HS-5 (cell line): ENCODE measurements at regions not wholly inside any gene's neighbourhood (a gene's known extent, or its start where the extent isn't known, plus 50 kb on each side); places are given as distances from the start of the nearest gene placed in this dataset.
"Not testable (repeated sequence)": the region's sequence is repeated elsewhere in the genome, so short reads cannot be mapped to it uniquely, and the experiment has no call there.

ENCODE experiments used
- DNase-seq: peaks from one replicate; pipeline ENCODE4 v3.0.0-alpha.2; 2012; ENCODE audit warnings: low read depth

DNA sequence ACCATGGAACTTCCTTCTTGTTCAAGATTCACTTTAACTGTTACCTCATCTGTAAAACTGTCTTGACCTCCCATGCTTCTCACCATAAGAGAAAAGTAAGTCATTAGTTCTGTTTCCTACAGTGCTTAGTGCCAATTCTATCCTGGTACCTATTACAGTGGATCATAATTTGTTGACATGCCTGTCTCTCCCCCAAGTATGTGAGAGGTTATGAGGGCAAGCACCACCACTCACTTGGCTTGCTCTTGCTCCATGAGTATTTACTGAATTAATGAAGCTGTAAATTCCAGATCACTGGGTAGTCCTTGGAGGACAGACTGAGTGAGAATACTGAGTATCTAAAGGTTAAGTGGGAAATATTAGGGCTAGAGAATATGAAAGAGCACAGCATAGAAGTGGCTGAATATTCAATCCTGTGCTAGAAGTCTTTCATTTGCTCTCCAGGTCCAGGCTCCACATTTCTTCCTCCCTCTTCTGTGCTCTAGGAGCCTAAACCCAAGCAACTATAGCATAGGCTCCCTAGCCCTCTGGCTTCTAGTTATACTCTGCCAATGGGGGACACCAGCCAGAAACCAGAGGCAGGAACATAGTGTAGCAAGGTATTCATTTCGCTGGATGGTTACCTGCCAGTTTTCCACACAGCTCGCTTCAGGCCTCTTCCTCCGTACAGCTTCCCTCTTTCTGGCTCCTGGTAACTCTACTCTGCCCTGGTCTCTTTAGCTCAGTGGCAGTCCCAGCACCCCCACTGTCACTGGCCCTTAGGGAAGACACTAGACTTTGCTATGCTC lies 118.2 kb upstream of the SLC5A12 start:
- no peak for DNase-seq

DNA sequence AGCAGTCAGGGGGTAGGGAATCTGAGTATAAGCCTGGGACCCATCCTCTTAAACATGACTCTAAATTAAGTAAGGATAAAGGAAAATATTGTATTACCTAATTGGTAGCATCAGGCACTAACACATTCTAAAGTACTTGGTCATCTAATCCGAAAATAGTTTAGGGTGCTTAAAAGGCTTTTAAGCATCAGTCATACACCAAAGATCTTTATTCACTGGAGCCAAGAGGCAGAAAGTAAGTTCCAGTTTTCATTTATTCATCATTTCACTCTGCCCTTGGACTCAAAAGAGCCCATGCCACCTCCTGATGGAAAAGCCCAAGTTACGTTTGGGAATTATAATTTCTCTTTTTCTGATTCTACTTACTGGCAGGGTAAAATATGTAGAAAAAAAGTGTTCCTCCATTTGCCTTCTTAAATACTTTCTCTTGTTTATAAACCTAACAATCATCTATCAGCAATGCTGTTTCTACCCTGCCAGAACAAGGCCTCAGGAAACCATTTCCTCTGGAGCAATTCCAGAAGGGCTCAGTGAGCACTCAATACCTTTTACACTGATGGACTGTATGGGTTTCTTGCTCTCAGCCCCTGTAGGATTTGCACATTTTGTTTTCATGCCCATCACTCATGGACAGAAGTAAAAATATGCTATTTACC lies 120.1 kb upstream of the SLC5A12 start:
- peak; percentile 63 for DNase-seq

DNA sequence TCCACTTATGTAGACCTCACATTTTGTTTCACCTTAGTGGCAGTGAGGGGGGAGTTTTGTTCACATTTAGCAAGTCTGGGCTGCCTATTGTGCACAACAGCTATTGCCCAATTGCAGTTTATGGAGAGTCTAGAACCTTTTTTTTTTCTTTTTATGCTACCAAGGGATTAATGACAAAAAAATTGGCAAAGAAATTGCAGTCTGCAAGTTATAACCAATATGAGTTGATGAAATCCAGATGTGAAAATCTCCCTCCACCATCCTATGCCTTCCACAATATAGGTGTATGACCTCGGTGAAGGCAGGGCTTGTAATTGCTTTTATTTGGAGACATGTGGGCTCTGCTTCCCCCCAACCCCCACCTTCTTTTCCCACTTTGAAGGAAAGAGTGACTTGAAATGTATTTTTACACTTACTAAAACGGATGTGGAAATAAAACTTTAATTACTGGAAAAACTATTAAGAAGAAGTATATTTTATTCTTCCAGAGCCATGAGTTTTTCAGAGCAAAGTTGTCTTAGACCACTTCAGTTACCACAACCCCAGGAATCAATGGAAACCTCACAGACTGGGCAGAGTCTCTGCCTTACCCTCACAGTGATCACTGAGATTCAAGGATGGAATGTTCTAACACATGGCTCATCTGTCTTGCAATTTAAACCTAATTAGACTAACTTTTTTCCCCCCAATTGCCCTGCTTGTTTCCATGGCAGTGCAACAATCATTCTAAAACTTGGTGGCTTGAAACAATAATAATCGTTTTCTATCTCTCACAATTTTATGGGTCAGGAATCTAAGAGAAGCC lies 120.8 kb upstream of the SLC5A12 start:
- DNase-seq: peak; percentile 13

DNA sequence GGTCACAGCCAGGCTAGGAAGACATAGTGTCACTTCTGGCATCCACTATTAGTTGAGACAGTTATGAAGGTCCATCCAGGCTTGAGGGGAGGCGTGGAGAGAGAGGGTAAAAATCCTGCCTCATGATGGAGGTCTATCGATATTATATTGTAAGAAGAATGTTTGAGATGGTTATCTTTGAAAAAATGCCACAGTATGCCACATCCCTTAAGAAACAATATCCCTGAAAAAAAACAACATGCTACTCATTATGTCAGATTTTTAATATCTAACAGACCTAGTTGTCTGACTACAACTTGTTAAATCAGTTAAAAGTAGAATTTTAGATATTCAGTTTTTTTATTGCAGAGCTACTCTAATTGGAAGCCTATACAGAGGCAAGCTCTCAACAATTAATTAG lies 121.7 kb upstream of the SLC5A12 start:
- DNase-seq: no peak

DNA sequence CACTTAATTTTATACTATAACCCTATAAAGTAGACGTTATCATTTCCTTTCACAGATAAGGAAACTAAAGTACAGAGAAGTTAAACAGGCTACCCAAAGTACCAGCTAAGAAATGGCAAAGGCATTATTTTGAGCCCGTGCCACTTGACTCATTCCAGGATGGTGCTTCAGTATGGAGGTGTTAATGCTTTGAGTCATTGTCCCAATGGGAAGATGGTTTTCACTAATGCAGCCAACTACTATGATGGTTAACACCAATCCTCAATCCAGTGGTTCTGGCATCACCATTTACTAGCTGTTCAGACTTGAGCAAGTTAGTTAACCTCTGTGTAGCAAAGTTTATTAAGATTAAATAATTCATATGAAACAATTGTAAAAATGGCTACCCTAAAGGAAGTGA lies 123.1 kb upstream of the SLC5A12 start:
- no peak for DNase-seq

DNA sequence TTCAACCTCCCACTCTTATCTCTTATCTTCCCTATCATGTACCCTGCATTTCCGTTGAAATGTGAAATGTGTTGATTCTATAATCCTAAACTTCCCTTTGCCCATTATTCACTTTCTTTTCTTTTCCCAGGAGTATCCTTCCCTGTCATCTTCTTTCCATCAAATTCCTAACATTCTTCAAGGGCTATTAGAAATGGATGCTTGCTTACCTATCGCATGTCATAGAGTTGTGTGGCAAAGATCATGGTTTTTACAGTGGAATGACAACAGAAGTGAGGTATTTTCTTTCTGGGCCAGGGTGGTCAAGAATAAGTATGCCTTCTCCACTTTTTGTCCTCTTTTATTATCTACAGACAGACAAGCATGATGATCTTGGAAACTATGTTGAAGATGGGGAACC lies 124.4 kb upstream of the SLC5A12 start:
- no peak for DNase-seq

DNA sequence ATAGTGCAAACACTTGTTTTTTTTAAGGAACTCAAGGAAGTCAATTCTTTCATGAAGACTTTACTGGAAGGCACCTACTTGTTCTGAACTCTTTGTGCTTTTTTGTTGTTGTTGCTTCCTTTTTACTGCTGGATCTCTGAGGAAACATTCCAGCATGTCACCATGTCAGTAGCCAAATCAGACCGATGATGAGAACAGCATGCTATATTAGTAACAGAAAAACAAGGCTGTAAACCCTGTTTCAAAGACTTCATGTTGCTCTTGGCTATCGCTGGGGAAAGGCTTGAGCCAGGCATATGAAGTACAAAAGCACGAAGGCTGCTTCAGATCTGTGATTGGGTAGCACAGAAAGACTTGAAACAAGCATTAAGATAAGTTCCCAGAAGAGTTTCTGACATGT lies 125.6 kb upstream of the SLC5A12 start:
- no peak for DNase-seq

DNA sequence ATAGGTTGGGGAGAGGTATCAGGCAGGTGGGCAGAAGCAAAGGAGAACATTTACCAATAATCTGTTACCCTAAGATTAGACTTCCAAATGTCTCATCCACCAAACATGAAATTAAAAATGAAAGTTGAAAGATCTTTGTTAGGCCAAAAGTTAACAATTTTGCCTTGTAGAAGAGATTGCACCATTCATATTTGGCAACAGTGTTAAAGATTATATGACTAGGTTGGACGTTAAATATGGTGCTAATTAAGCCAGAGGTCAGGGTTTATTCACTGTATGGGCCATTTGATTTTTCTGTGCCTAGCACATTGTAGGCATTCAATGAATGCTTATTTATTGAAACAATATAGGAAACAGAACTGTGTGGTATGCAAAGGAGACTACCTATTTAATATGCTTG lies 126.1 kb upstream of the SLC5A12 start:
- DNase-seq: no peak

DNA sequence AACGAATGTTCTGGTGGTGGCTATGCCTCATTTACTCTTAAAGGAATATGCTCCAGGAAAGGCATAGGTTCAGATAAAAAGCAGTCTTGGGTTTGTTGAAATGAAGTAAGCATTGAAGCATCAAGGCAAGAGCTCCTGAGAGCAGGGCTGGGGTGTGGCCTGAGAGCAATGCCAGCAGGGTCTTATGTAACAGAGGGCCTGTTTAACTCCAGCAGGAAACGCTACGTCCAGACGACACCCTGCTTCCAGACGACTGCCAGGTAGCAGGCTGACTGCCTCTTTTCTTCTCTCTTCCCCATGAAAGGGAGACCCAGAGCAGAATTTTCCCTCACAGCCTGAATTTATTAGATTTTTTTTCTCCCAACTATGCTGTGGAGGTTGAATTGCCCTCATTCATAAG lies 127.2 kb upstream of the SLC5A12 start:
- no peak for DNase-seq

DNA sequence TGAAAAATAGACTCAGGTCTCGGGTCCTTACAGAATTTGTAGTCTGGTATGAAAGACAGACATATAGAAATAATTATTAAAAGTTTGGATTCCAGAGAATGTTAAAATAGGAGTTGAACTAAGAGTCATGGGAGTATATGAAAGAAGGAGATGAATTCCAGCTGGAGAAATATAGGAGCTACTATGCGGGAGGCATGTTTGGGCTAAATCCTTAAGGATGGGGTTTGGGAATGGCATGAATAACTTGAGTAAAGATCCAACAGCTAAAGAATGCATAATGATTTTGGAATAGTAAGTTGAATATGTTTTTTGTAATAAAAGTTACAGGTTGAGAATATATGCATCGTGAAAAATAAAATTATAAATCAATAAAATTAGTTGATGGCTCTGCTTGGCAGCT lies 129.4 kb upstream of the SLC5A12 start:
- no peak for DNase-seq

DNA sequence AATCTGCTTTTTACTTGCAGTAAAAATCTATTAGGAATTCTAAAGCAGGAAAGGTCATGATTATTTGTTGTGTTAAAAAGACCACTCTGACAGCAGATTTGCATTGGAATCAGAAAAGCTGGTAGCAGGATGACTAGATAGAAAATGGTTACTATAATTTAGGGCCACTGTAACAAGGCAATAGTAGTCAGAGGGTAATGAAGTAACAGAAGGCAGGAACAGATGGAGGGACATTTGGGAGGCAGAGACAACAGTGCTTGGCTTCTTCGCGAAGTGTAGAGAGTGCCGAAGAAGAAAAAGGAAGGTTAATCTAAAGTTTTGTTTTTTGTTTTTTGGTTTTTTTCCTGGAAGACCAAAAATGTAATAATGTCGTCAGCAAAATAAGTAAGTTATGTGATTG lies 129.8 kb upstream of the SLC5A12 start:
- no peak for DNase-seq

DNA sequence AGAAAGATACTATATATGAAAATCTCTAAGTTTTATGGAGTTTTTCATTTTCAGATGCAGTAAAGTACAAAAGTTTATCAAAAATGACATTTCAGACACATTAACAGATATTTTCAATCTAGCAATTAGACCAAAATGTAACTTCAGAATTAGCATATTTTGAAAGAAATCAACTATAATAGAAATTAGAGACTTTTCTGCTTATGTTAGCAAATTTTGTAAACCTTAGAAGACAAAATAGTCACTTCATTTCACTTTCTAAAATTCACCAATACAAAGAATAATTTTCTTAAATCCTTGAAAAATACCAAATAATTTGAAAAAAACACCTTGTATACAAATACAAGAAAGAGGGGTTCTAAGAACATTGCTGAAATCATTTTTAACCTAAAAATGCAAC lies 135.8 kb upstream of the FIBIN start:
- DNase-seq: no peak

DNA sequence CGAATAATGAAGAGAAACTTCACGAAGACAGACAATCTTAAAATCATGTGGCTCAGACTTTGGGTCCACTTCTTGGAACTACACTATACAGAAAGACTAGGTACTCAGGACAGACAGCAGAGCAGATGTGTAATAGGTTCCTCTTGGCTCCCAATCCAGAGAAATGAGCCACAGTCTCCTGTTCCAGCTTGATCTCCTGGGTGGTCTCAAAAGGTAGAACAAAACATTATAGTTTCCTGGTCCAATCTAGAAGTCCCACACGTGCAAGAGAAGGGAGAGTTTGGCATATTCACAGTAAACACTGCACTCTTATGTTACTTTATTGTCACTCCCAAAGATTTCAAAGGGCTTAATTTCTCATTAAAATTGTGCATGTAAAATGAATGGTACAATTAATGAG lies 134.5 kb upstream of the FIBIN start:
- DNase-seq: no peak

DNA sequence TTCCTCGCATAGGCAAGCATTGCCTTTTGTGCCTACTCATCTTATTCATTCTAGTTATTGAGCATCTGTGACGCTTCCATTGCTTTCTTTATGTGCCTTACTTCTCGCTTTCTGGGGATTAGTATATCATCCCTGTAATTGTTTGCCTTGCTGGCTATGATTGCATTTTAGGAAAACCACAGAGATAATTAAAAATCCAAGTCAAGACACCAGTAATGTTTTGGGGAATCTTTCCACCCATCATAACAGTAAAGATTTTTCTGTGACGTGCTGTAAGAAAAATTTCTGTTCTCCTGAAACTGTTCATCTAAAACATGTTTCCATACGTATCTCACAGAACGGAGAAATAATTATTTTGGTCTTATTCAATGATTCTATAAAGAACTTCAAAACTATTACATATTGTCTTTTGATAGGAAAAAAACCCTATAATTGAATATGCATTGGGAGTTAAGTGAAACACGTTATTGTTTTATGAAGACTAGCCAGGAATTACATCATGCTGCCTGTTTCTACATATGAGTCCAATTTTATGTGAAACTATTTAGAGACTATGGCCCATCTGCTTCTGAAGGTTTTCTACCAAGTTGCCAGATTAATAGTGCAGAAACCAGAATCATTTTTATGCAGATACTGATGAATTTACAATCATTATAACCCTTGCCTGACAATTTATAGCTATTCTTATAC lies 133.7 kb upstream of the FIBIN start:
- no peak for DNase-seq

DNA sequence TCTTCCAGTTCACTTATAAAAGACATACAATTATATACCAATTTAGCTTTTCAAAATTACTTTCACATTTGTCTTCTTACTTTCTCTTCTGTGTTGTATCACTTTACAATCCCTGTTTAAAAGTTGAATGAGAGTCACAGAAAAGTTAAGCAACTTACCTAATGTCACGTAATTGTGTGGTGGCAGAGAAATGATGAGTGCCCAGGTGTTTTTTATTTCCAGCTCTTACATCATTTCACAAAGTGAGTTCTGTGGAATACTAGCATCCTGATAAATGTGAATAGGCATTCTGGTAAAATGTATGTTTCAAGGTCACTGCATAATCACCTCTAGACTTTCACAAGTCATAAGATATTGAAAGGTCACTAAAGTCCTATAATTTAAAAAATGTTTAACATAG lies 133.0 kb upstream of the FIBIN start:
- no peak for DNase-seq

DNA sequence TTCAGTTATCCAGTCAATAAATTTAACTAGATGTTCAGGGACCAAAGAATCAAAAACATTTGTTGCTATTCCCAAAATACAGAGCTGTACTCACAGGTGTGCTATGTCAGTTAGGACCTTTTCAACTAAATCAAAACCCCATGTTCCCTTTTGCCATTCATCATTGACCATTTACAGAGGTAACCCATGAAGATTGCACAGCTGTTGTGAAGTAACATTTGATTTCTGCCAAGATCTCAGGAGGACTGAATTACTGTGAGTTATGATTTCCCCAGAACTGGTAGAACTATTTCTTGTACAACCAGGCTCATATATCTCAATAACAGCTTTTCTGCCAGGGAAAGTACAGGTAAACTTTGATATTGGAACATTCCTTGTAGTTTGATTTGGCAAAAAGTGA lies 131.1 kb upstream of the FIBIN start:
- DNase-seq: no peak

DNA sequence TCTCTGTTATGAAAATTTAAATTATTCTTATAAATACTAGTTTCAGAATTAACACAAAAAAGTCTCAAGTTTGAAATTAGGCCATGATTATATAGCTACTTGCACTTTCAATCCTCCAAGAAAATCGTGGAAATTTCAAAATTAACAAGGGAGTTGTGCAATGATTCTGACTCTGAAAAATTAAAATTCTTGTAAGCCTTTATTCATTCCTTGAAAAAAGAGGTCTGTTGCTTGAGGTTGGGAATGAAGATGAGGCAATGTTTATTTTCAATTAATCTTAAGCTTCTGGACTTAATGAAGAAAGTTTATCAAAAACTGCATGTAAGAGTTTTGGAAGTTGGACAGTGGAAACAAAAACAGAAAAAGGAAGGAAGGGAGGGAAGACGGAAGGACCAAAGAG lies 128.2 kb upstream of the FIBIN start:
- no peak for DNase-seq

DNA sequence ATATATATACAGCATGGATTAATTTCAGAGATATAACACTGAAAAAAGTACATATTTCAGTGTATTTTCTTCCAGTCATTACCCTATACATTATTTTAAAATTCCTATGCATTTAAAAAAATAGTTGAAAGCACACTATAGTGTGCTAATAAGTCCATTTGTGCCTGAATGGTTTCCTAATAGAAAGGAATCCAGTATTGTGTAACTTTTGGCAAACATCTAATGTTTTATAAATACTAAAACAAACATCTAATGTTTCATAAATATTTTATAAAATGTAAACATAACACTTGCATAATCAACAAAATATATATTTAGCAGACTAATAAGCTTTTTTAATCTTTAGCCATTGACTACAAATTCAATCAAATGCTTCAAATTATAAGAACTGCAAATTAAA lies 126.6 kb upstream of the FIBIN start:
- DNase-seq: no peak

DNA sequence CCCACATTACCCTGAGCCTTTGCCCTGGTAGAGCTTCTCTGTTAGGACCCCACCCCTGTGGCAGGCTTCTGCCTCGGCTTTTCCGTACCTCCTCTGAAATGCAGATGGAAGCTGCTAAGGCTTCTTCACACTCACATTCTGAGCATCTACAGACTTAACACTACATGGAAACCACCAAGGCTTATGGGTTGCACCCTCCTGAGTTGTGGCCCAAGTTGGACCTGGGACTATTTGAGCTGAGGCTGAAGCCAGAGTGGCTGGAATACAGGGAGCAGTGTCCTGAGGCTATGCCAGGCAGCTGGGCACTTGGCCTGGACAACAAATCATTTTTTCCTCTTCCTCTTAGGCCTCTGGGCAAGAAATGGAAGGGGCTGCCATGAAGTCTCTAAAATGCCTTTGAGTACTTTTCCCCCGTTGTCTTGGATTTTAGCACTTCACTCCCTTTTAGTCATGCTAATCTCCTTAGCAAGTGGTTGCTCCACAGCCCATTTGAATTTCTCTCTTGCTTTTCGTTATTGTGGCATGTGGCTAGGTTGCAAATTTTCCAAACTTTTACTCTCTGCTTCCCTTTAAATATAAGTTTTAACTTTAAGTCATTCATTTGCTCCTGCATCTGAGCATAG lies 114.8 kb upstream of the FIBIN start:
- no peak for DNase-seq

DNA sequence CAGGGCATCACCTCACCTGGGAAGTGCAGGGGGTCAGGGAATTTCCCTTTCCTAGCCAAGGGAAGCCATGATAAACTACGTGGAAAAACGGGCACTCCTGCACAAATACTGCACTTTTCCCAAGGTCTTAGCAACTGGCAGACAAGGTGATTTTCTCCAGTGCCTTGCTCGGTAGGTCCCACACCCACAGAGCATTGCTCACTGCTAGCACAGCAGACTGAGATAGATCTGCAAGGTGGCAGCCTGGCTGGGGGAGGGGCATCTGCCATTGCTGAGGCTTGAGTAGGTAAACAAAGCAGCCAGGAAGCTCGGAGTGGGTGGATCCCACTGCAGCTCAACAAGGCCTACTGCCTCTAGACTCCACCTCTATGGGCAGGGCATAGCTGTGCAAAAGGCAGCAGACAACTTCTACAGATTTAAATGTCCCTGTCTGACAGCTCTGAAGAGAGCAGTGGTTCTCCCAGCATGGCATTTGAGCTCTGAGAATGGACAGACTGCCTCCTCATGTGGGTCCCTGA lies 111.5 kb upstream of the FIBIN start:
- DNase-seq: not testable (repeated sequence)

DNA sequence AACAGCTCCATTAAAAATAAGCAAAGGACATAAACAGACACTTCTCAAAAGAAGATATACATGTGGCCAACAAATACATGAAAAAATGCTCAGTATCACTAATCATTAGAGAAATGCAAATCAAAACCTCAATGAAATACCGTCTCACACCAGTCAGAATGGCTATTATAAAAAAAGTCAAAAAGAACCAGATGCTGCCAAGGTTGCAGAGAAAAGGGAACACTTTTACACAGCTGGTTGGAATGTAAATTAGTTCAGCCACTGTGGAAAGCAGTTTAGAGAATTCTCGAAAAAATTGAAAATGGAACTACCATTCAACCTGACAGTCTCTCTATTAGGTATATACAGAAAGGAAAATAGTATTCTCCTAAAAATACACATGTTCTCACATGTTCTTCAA lies 102.4 kb upstream of the FIBIN start:
- DNase-seq: no peak

DNA sequence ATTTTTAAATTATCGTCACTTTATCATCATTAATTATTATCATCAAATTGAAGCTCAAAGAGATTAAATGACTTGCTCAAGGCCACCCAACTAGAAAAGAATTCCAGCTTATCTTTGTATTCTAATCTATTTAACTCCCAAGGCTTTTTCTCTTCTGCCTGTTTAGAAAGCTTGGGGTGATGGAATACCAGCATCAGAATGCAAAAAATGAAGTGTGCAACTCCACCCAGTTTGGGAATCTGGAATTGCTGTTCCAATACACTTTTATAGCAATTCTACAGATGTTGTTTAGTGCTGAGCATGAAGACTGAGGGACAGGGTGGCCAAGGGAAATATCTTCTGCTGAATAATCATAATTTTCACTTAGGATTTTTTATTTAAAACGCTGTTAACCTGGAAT lies 97.2 kb upstream of the FIBIN start:
- DNase-seq: no peak
